ENCODE measurements at regions not wholly inside any gene's neighbourhood (a gene's known extent, or its start where the extent isn't known, plus 50 kb on each side); places are given as distances from the start of the nearest gene placed in this dataset.

GRCh38 chr18:54532222-54532621 lies 58.8 kb upstream of the DYNAP start:
- no peak for DNase-seq (ENCODE audit: low read depth)

- DNase-seq (ENCODE audit: low read depth): no peak
Observed at GRCh38 chr18:54532962-54533361, 58.1 kb upstream of the DYNAP start.
